PC-3 (cell line): ENCODE measurements at regions not wholly inside any gene's neighbourhood (a gene's known extent, or its start where the extent isn't known, plus 50 kb on each side); places are given as distances from the start of the nearest gene placed in this dataset.

Source experiments
- ATAC-seq: fragments of 200-7000 bp; cut with Tn5 transposase; 2 replicates; pipeline ENCODE4 v1.9.1; 2020; ENCODE audit warnings: mild to moderate bottlenecking, moderate library complexity
- BruUV-seq: library from RNA; stranded (reverse); fragments of 400-500 nt; replicated peaks from 2 replicates; lab custom pipeline; 2021; lab: Mats Ljungman, UMichigan
- CTCF ChIA-PET: fragments of 300-600 bp; sonication (Branson Sonifier 250); formaldehyde crosslinking; loops from one replicate; lab custom pipeline; 2022; ENCODE audit warnings: antibody characterized with exemption; lab: Charles Lee
- POLR2A ChIA-PET: fragments of 300-600 bp; sonication (Branson Sonifier 250); formaldehyde crosslinking; loops from one replicate; lab custom pipeline; 2022; ENCODE audit warnings: antibody characterized with exemption; ENCODE audit not compliant: unreplicated experiment; lab: Charles Lee
- DNase-seq: peaks from one replicate; pipeline ENCODE4 v3.0.0-alpha.2; 2015
- H2AFZ ChIP-seq: fragments of 300-600 bp; sonication (generic); 2 replicates; pipeline ENCODE4 v1.6.0; 2016; ENCODE audit warnings: antibody characterized with exemption, low read length
- H3F3A ChIP-seq: fragments of 300-600 bp; sonication (generic); one replicate; pipeline ENCODE4 v1.6.0; 2017; ENCODE audit warnings: antibody characterized with exemption, low read length, control low read depth, mild to moderate bottlenecking; ENCODE audit not compliant: unreplicated experiment
- H3K27ac ChIP-seq: fragments of 300-600 bp; sonication (generic); 2 replicates; pipeline ENCODE4 v1.5.1; 2016; ENCODE audit warnings: mild to moderate bottlenecking, low read length
- H3K27me3 ChIP-seq: fragments of 300-600 bp; sonication (generic); 2 replicates; pipeline ENCODE4 v1.6.1; 2016; ENCODE audit warnings: low read length, mixed read lengths
- H3K36me3 ChIP-seq: fragments of 300-600 bp; sonication (generic); 2 replicates; pipeline ENCODE4 v1.6.1; 2016; ENCODE audit warnings: low read depth, mixed run types, low read length, mixed read lengths
- H3K4me1 ChIP-seq: fragments of 300-600 bp; sonication (generic); 2 replicates; pipeline ENCODE4 v1.5.1; 2016; ENCODE audit warnings: low read length; ENCODE audit not compliant: insufficient read depth
- H3K4me2 ChIP-seq: fragments of 300-600 bp; sonication (generic); 2 replicates; pipeline ENCODE4 v1.6.0; 2016; ENCODE audit warnings: low read length
- H3K4me3 ChIP-seq: fragments of 300-600 bp; sonication (generic); 2 replicates; pipeline ENCODE4 v1.5.1; 2016; ENCODE audit warnings: mild to moderate bottlenecking, low read length, mixed read lengths
- H3K79me2 ChIP-seq: fragments of 300-600 bp; sonication (generic); 2 replicates; pipeline ENCODE4 v1.6.1; 2017; ENCODE audit warnings: low read length, mixed read lengths
- H3K9ac ChIP-seq: fragments of 300-600 bp; sonication (generic); 2 replicates; pipeline ENCODE4 v1.6.0; 2016; ENCODE audit warnings: mild to moderate bottlenecking, low read length
- H3K9me2 ChIP-seq: fragments of 300-600 bp; sonication (generic); replicated peaks from 2 replicates; pipeline ENCODE4 v1.6.1; 2016; ENCODE audit warnings: mixed run types, low read length, mixed read lengths
- H3K9me3 ChIP-seq: fragments of 300-600 bp; sonication (generic); 2 replicates; pipeline ENCODE4 v1.6.1; 2016; ENCODE audit warnings: low read length, mixed read lengths
- H4K20me1 ChIP-seq: fragments of 300-600 bp; sonication (generic); 2 replicates; pipeline ENCODE4 v1.6.1; 2016; ENCODE audit warnings: low read length, mixed read lengths
- CTCF ChIP-seq: fragments of 300-600 bp; sonication (generic); conservative IDR thresholded peaks from 2 replicates; pipeline ENCODE4 v1.5.1; 2017; ENCODE audit warnings: antibody characterized with exemption, low read depth, mild to moderate bottlenecking, low read length
- EZH2 ChIP-seq: fragments of 300-600 bp; sonication (generic); IDR thresholded peaks from one replicate; pipeline ENCODE4 v1.6.1; 2017; ENCODE audit warnings: antibody characterized with exemption, mild to moderate bottlenecking, low read length; ENCODE audit not compliant: unreplicated experiment
- EZH2phosphoT487 ChIP-seq: fragments of 300-600 bp; sonication (generic); IDR thresholded peaks from 2 replicates; pipeline ENCODE4 v1.6.1; 2018; ENCODE audit warnings: mild to moderate bottlenecking, antibody characterized with exemption, low read length, borderline replicate concordance
- intact Hi-C: fragments of 100-400 bp; cut with micrococcal nuclease; formaldehyde crosslinking; loops from 2 replicates; pipeline ENCODE4 v1.9.0; 2023

GRCh38 chr4:167964766-167965373 is 127.5 kb upstream of the ANXA10 start:
- no peaks in the 10 kb centered on the region for H3F3A ChIP-seq
- peak overlapping the region; percentile 32 for H3K4me2 ChIP-seq
- no peak for TF ChIP-seq EZH2phosphoT487
- TF ChIP-seq EZH2 = no peak
- TF ChIP-seq CTCF = no peak
- no peaks in the 10 kb centered on the region for H3K27me3 ChIP-seq
- intact Hi-C loops = no loop called here
- BruUV-seq = no TSS peak
- no peaks in the 10 kb centered on the region for H3K36me3 ChIP-seq
- peak overlapping the region; percentile 62 for H3K27ac ChIP-seq
- no peak overlapping the region for H3K9ac ChIP-seq
- H3K4me3 ChIP-seq = no peak overlapping the region
- no peaks in the 10 kb centered on the region for H3K9me2 ChIP-seq
- no peaks in the 10 kb centered on the region for H4K20me1 ChIP-seq
- peaks cover 25% of the 10 kb centered on the region for H3K4me1 ChIP-seq
- ATAC-seq (peak; percentile 93), DNase-seq (peak; percentile 84)
- no peaks in the 10 kb centered on the region for H3K9me3 ChIP-seq
- H3K79me2 ChIP-seq = no peaks in the 10 kb centered on the region
- ChIA-PET CTCF (no interaction called here), POLR2A (no interaction called here)
- H2AFZ ChIP-seq = no peak overlapping the region

GRCh38 chr4:167966143-167966542 is 126.2 kb upstream of the ANXA10 start:
- ATAC-seq = 0 out of 2 replicates have a peak, but pooled peaks have one; percentile 29
- H3F3A ChIP-seq = no peaks in the 10 kb centered on the region
- CTCF ChIA-PET = no interaction called here
- H3K9ac ChIP-seq = no peak overlapping the region
- H3K9me3 ChIP-seq = no peaks in the 10 kb centered on the region
- H3K4me2 ChIP-seq = peak overlapping the region; percentile 28
- TF ChIP-seq EZH2phosphoT487 (no peak), EZH2 (no peak), CTCF (no peak)
- H3K9me2 ChIP-seq = no peaks in the 10 kb centered on the region
- peak overlapping the region; percentile 52 for H3K27ac ChIP-seq
- H4K20me1 ChIP-seq = no peaks in the 10 kb centered on the region
- intact Hi-C loops = no loop called here
- no TSS peak for BruUV-seq
- peaks cover 25% of the 10 kb centered on the region for H3K4me1 ChIP-seq
- POLR2A ChIA-PET = no interaction called here
- H3K36me3 ChIP-seq = no peaks in the 10 kb centered on the region
- peak; percentile 56 for DNase-seq
- no peaks in the 10 kb centered on the region for H3K79me2 ChIP-seq
- H3K4me3 ChIP-seq = no peak overlapping the region
- H3K27me3 ChIP-seq = no peaks in the 10 kb centered on the region
- H2AFZ ChIP-seq = no peak overlapping the region

- H4K20me1 ChIP-seq = no peaks in the 10 kb centered on the region
- CTCF ChIA-PET = no interaction called here
- no peaks in the 10 kb centered on the region for H3K27me3 ChIP-seq
- no peaks in the 10 kb centered on the region for H3K79me2 ChIP-seq
- intact Hi-C loops = no loop called here
- no TSS peak for BruUV-seq
- no peak for DNase-seq
- H3K4me2 ChIP-seq = no peak overlapping the region
- H3F3A ChIP-seq = no peaks in the 10 kb centered on the region
- H2AFZ ChIP-seq = no peak overlapping the region
- H3K9ac ChIP-seq = no peak overlapping the region
- H3K9me3 ChIP-seq = no peaks in the 10 kb centered on the region
- H3K4me3 ChIP-seq = no peak overlapping the region
- POLR2A ChIA-PET = no interaction called here
- no peaks in the 10 kb centered on the region for H3K36me3 ChIP-seq
- H3K27ac ChIP-seq = no peak overlapping the region
- H3K4me1 ChIP-seq = no peaks in the 10 kb centered on the region
- no peaks in the 10 kb centered on the region for H3K9me2 ChIP-seq
- ATAC-seq = no peak
- TF ChIP-seq EZH2 (no peak), EZH2phosphoT487 (no peak), CTCF (no peak)
Observed at GRCh38 chr4:167973513-167973912, 118.8 kb upstream of the ANXA10 start.
